ENCODE measurements at regions not wholly inside any gene's neighbourhood (a gene's known extent, or its start where the extent isn't known, plus 50 kb on each side); places are given as distances from the start of the nearest gene placed in this dataset.

- TF ChIP-seq EZH2 (IDR thresholded peaks at IDR 0.05; ENCODE audit: insufficient read depth, poor library complexity, severe bottlenecking), result no peak
- no peak for TF ChIP-seq EZH2phosphoT487 (IDR thresholded peaks at IDR 0.05; ENCODE audit: insufficient read depth, low read depth)
Observed at GRCh38 chrX:97763391-97763790, 879.7 kb downstream of the RPA4 start.

Data from GM23248 (cell line).